ENCODE measurements at regions not wholly inside any gene's neighbourhood (a gene's known extent, or its start where the extent isn't known, plus 50 kb on each side); places are given as distances from the start of the nearest gene placed in this dataset.

GRCh38 chr2:144632809-144633208 lies 112.9 kb upstream of the ZEB2 start:
- TF ChIP-seq CTCF (IDR thresholded peaks at IDR 0.05; ENCODE audit: control insufficient read depth, extremely low read depth, insufficient read depth): no peak
- DNase-seq (ENCODE audit: low read depth): no peak
- no peak overlapping the region for H3K4me3 ChIP-seq (ENCODE audit: low read depth, low read length)

GRCh38 chr2:144631636-144632035 lies 111.7 kb upstream of the ZEB2 start:
- H3K4me3 ChIP-seq (ENCODE audit: low read depth, low read length): no peak overlapping the region
- no peak for DNase-seq (ENCODE audit: low read depth)
- no peak for TF ChIP-seq CTCF (IDR thresholded peaks at IDR 0.05; ENCODE audit: control insufficient read depth, extremely low read depth, insufficient read depth)

- no peak overlapping the region for H3K4me3 ChIP-seq (ENCODE audit: low read depth, low read length)
- no peak for TF ChIP-seq CTCF (IDR thresholded peaks at IDR 0.05; ENCODE audit: control insufficient read depth, extremely low read depth, insufficient read depth)
- DNase-seq (ENCODE audit: low read depth): no peak
Observed at GRCh38 chr2:144630459-144631215, 110.7 kb upstream of the ZEB2 start.

GRCh38 chr2:144629935-144630334 lies 110.0 kb upstream of the ZEB2 start:
- no peak for DNase-seq (ENCODE audit: low read depth)
- no peak overlapping the region for H3K4me3 ChIP-seq (ENCODE audit: low read depth, low read length)
- TF ChIP-seq CTCF (IDR thresholded peaks at IDR 0.05; ENCODE audit: control insufficient read depth, extremely low read depth, insufficient read depth): no peak

GRCh38 chr2:144628566-144628965 lies 108.6 kb upstream of the ZEB2 start:
- no peak for TF ChIP-seq CTCF (IDR thresholded peaks at IDR 0.05; ENCODE audit: control insufficient read depth, extremely low read depth, insufficient read depth)
- no peak overlapping the region for H3K4me3 ChIP-seq (ENCODE audit: low read depth, low read length)
- DNase-seq (ENCODE audit: low read depth): no peak

GRCh38 chr2:144625626-144626025 lies 105.7 kb upstream of the ZEB2 start:
- TF ChIP-seq CTCF (IDR thresholded peaks at IDR 0.05; ENCODE audit: control insufficient read depth, extremely low read depth, insufficient read depth): no peak
- H3K4me3 ChIP-seq (ENCODE audit: low read depth, low read length): no peak overlapping the region
- no peak for DNase-seq (ENCODE audit: low read depth)

GRCh38 chr2:144625226-144625625 lies 105.3 kb upstream of the ZEB2 start:
- TF ChIP-seq CTCF (IDR thresholded peaks at IDR 0.05; ENCODE audit: control insufficient read depth, extremely low read depth, insufficient read depth): no peak
- H3K4me3 ChIP-seq (ENCODE audit: low read depth, low read length): no peak overlapping the region
- no peak for DNase-seq (ENCODE audit: low read depth)
